GM21526 (cell line): ENCODE measurements at regions not wholly inside any gene's neighbourhood (a gene's known extent, or its start where the extent isn't known, plus 50 kb on each side); places are given as distances from the start of the nearest gene placed in this dataset.

Experiments used
- ATAC-seq: cut with Tn5 transposase; IDR thresholded peaks from one replicate; pipeline ENCODE4 v1.9.1; 2021; ENCODE audit warnings: moderate library complexity; ENCODE audit not compliant: unreplicated experiment, low FRiP score

DNA sequence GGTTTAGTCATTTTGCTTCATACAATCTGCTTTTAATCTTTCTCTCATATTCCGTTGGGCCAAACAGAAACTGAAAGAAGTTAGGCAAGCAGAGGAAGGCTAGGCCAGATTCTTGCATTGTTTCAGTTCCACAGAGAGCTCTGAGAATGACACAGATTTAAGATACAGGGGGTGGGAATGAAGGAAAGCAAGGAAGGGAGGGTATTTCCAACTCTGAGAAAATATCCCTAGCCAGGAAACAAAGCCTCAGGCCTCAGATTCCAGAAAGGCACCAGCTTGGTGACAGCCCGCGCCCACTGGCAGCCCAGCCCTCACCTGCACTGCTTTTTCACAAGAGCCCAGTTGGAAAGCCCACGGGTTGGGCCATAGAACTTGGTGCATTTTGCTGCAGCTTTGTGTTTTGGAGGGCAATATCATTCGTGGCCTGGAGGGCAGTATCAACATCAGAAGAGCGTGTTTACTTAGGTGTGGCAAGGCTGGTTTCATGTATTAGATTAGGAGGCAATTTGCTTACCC lies 63.5 kb downstream of the ENC1 start:
- peak; percentile 76 for ATAC-seq

DNA sequence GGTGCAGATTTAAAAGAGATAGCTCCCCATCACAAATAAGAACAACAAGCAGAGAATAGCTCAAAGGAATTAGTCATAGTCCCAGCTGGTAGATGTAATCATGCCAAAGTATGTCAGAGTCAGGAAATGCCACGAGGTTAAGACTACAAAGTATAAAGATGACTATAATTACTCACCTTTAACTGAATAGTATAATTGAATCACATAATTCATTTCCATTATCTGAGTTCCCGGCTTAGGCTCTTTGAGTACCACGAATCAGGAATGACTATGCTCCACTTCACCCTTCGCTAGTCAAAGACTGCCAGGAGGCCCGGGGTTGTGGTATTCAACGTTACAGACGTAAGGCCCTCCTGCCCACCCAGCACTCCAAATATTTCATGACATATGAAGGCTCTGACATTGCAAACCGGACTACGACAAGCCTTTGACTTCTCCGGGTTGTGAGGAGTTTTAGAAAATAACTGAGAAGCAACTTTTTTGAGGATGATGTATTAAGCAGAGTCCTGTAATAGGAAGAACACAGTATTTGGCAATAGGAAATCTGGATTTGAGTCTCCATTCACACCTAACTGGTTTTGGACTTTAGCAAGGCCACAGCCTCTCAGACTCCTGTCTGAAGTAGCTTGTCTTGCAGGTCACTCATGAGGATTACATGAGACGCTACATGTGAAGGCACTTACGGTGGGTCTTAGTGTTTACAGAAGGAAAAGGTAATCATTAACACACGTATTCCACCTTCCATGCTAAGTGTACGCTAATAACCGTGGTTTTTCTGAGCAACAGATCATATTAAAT lies 64.6 kb downstream of the ENC1 start:
- ATAC-seq = no peak

DNA sequence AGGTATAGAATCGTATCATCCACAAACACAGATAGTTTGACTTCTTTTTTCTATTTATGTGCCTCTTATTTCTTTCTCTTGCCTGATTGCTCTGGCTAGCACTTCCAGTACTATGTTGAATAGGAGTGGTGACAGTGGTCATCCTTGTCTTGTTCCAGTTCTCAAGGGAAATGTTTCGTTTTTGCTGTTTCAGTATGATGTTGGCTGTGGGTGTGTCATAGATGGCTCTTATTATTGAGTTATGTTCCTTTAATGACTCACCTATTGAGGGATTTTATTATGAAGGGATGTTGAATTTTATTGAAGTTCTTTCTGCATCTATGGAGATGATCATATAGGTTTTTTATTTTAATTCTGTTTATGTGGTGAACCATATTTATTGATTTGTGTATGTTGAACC lies 70.3 kb downstream of the ENC1 start:
- no peak for ATAC-seq

DNA sequence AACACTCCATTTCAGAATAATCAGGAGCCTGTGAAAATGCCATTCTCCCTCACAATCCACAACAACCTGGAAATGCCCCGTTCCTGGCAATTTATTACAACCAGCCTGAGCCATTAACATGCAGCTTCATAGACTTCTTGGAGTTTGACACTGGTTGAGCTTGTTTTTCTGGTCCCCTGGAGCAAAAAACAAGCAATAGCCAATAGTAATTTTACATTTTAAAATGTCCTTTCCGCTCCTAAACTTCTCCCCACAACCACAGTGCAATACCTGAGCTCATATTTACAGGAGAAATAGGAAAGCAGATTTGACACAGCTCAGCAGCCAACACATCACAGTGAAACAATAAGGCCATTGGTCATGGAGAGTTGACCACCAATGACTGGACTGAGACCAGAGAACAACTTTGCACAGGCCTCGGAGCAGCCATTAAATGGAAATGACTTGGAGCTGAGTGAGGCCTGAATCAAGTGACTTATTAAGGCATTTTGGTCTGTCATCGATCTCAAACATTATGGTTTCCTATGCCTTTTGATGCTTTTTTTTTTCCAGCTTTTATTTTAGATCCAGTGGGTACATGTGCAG lies 73.0 kb downstream of the ENC1 start:
- no peak for ATAC-seq

DNA sequence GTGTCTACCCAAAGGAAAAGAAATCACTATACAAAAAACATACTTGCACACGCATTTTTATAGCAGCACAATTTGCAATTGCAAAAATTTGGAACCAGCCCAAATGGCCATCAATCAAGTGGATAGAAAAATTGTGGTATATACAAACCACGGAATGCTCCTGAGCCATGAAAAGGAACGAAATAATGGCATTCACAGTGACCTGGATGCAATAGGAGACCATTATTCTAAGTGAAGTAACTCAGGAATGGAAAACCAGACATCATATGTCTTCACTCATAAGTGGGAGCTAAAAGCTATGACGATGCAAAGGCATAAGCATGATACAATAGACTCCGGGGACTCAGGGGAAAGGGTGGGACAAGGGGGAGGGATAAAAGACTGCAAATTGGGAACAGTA lies 78.4 kb downstream of the ENC1 start:
- ATAC-seq = no peak

DNA sequence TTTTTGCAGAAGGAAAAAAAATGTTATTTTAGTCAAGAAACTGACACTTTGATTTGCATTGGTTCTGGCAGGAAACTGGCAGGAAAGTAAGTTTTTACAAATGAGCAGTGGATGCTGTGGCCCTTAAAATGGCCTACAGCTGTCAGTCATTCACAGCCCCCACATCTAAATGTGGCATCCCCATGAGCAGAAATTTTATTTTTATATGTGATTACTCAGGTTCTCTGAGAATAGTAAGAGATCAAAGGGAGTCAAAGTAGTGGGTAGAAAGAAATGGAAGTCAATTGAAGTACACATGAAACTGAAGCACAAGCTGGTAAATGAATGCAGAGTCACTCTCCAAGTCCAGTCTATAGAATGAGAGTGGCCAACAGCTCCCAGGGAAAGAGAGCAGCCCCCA lies 80.3 kb downstream of the ENC1 start:
- no peak for ATAC-seq

DNA sequence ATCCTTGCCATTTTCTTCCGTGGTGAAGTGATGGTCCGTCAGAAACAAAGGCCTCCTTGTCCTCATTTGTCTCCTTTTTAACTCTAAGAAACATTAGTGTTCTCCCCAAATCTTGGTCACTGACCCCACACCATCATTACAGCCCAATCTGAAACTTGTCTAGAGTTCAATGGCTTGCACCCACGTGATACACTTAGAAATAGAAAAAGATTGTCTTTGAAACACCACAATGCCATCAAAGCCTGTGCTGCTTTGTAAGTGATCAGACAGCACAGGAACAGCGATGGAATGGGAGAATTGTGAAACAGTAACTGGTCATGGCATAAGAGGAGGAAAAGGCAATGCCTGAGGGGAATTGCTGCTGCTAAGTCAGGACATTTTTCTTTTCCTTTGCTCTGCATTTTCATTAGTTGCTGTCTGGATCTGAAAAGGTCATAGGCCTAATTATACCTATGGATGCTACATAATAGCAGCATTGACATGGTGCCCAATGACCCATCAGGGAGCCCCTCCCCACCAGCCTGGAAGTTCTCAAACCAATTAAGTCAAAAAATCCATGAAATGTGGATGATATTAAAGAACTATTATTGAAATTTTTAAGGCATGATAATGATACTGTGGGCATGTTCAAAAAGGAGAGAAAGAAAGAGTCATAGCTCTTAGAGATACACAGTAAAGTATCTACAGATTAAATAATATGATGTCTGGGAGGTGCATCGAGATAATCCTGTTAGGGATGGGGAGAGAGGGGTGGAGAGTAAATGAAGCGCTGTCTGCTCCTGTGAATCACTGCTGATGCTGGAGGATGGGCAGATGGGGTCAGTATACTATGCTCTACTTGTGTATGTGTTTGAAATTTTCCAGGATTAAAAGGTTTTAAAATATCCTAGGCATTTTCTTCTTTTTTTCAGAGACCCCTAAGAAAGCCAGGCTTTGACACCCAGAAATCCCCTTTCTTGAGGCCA lies 83.6 kb downstream of the ENC1 start:
- no peak for ATAC-seq

DNA sequence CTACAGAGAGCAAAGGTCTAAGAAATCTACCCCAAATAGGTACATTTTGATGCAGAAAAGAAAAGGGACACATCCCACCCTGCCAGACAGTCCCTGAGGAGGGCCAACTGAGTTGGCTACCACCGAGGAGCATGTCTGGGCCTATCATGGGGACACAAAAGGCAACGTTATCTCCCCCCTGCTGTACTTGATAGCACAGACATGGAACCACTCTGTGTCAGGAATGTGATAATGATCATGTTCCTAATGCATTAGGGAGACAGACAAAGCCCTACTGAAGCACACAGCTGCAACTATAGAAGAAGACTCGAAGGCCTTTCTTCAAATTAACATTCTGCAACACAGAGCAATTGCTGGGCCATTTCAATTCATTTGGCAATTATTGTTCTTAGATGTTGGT lies 84.5 kb downstream of the ENC1 start:
- ATAC-seq = no peak

DNA sequence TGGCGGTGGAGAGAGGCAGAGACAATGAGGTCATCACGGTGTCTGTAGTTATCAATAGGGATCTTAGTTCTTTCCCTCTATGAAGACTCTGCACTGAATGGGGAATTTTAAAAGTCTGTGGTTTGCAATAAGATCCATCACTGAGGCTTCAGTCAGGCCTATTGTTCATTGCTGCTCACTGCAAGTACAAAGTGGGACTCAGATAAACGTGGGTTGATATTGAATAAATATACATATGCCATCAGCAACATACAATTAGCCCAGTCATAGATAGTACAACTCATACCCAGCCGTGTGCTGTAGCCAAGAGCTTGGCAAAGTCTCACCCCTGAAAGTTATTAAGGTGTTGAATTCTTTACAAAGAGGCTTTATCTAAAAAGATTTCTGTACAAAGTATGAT lies 88.4 kb downstream of the ENC1 start:
- ATAC-seq = no peak

DNA sequence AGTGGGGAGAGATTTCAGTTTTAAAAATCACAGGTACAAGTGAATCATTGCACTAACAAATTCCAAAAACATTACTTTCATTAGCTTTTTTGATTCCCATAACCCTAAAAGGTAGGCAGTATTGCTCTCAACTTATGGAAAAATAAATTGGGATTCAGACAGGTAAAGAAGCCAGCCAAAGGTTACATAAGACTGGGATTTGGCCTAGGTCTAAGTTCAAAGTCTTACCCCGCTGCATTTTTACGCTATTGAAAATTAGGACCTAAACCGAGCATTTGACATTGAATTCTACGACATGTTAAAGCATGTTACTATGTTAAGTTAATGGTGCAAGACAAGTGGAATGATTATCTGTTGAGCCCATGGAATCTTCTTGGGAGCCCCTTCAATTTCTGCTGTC lies 89.6 kb downstream of the ENC1 start:
- ATAC-seq = no peak

DNA sequence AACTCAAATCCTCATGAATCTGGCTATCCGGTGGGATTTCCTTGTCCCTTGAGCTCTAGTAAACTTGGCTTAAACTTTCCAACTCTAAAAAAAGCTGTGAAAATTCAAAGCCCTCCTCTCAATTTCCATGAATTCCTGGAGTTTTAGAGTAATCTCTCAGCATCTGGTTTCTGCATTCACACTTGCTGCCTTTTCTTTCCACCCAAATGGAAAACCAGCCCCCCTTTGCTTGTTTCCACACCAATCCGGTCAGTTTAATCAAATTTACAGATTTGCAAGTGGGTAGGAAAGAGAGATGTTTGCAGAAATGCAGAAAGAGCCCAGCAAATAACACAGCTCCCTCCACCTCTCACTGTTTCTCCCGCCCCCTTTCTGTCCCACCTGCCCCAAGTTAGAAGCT lies 91.1 kb downstream of the ENC1 start:
- ATAC-seq = no peak

DNA sequence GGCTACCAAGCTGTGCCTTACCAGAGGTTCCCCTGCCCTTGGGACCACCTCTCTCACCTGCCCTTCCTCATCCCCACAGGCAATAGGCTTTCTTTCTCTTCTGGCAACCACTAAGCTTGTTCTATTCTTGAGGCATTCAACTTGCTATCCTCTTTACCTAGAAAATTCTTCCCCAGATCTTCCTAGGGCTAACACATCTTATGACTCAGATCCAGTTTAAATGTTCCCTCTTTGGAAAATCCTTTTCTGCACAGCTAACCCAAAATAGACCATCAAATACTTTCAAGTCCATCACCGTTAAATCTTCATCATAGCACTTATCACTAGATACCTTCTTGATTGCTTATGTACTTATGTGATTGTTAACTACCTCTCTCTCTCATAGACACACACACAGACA lies 93.7 kb downstream of the ENC1 start:
- no peak for ATAC-seq

DNA sequence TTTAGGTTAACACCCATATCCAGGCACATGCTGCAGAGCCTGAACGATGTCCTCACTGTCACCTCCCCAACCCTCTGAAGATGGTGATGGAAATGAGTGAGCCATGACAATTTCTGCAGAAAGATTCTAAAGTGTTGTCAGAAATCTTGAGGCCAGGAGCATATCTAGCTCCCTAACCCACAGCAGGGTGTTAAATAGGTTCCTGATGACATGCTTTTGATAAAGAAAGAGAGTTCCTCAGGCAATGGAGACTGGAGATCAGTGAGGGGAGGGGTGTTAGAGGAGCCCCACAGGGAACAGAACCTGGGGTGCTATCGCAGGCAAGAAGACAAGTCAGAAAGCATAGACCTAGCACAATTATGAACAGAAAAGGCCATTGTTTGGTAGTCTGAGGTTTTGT lies 95.7 kb downstream of the ENC1 start:
- no peak for ATAC-seq

DNA sequence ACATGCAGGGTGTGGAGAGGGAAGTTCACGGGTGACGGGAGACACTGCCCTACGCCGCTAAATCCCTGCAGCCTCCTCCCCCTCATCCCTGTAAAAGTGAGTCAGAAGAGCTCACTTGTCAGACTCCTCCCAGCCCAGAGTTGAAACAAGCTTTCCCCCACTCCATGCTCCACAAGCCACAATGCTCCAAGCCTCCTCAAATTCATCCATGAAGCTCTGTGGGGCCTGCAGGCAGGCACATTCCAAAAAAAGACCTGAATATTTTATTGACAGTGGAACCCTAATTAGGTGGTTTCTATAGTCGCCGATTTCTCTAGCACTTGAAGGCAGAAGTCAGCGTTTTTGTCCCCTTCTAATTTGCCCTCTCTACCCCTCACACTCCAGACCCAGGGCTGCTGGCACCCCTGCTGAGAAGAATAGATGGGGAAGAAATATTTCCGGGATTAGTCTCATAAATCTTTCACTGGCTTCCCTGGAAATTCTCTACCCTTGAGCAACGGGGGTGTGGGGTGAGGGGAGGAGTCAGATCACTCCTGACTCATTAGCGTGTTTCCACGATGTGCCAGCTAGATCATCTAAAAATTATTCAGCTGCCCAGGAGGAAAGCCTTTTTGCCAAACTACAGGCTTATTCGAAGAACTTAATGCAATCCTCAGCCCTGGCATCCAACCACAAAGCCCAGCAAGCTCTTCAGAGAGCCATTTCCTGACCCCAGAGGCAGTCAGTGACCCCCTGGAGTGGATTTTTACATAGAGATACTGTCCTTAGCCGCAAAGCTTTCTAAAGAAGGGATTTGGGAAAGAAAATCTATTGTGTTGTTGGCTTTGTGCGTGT lies 97.1 kb downstream of the ENC1 start:
- ATAC-seq = no peak

DNA sequence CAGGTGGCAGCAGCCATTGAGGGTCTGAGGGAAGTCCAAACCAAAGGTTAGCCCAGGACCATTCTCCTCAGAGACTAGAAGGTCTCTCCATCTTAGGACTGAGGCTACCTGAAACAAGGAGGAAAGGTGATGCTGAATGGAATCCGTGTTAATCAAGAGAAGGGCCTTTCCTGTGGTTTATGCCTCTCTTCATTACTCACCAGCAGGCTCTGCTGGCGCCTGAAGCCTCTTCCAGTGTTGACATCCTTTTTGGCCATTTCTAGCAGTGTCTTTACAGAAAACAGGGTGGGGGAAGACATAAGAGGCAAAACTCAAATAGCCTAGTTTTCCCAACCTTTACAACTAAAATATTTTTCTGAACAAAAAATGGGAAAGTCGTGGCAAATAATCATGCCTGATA lies 98.0 kb downstream of the ENC1 start:
- no peak for ATAC-seq

DNA sequence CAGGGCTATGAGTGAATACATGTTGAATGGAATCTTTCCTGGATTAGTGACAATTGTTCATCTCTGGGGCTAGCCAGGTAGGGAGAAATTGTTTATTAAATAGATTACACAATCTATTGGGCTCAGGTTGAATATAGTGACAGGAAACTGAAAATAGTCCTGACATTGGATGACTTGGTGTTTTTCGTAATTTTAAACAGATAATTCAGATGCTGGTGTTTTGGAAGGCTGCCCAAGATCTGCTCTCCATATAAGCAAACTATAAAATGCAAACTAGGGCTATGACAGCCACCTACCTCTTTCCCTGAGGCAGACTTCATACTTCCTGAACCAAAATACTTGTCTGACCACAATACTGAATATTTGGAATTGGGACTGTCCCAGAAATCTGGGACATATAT lies 99.1 kb downstream of the ENC1 start:
- ATAC-seq = no peak

DNA sequence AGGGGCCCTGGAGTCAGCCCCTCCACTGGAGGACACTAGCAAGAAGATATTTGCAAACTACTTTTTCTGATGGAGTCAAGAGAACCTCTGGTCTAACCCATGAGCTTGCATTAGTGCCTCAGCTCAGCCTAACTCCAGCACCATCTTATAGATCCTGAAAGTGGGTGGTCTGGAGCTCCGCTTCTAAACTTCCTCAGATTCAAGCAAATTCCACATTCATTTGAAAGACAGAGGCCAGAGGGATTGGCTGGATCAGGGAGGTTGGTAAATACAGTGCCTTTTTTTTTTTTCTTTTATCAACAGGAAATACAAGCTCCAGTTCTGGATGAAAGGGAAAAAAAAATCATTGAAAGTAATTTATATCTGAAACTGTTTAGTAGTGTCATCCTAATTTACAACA lies 99.9 kb downstream of the ENC1 start:
- no peak for ATAC-seq

DNA sequence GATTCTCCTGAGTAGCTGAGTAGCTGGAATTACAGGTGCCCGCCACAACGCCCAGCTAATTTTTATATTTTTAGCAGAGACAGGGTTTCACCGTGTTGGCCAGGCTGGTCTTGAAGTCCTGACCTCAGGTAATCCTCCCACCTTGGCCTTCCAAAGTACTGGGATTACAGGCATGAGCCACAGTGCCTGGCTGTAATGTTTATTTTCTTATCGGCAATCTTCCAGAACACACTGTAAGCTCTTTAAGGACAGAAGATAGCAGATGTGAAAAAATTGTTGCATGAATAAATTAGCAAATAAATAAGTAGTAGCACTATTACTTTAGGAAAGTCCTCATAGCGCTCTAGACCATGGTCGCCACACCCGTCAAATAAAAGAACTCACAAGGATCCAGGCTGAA lies 100.5 kb downstream of the ENC1 start:
- no peak for ATAC-seq

DNA sequence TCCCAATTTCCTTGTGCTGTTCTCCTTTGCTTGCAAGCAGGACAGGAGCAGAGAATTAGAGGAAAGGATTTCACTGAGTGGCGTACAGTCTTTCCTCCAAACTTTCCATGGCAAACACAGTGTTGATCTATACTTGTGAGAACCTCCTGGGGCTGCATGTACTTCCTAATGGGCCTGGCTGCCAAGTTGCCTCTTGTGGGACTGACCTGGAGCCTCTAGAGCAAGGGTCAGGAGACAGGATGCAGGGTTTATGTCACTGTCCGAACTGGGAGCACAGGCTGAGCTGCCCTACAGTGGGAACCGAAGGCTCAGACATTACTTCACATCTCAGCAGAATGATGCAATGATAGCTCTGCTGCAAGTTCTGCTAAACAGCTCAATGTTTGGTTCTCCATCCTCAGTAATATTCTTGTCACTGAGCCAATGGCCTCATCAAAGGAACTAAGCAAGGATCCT lies 102.3 kb downstream of the ENC1 start:
- ATAC-seq = no peak

DNA sequence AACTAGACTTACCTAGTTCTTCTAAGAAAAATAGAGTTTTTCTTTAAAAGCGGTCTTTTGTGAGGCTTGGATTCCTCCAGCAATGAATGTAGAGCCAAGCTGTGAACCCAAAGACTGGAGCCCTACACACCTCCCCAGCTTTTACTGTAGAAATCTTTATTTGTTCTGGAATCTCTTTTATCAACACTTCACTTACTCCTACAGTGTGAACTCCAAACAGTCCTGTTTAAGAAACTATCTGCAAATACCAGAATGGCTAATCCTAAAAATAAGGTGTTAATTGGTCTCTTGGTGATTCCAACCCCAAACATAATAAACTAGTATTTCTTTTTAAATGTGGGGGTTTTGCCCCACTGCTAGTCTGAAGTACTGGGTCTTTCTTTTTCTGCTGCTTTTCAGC lies 103.9 kb downstream of the ENC1 start:
- ATAC-seq = no peak
